Lower leg skin (tissue), 3 donors: ENCODE measurements at regions not wholly inside any gene's neighbourhood (a gene's known extent, or its start where the extent isn't known, plus 50 kb on each side); places are given as distances from the start of the nearest gene placed in this dataset.

Experiments used
- POLR2A ChIP-seq, 2 donors: fragments of 450-650 bp; IDR thresholded peaks; one replicate each; pipeline ENCODE4 v1.6.1; 2016 to 2017; ENCODE audit warnings: antibody characterized with exemption in 2 of 2, mild to moderate bottlenecking in 1 of 2, moderate library complexity in 1 of 2
- TF ChIP-seq, protein P1 (sequence below), 3 donors: fragments of 450-650 bp; IDR thresholded peaks; one replicate each; pipeline ENCODE4 v1.5.1; 2016; ENCODE audit warnings: antibody characterized with exemption in 3 of 3, mild to moderate bottlenecking in 3 of 3, moderate library complexity in 2 of 3

DNA sequence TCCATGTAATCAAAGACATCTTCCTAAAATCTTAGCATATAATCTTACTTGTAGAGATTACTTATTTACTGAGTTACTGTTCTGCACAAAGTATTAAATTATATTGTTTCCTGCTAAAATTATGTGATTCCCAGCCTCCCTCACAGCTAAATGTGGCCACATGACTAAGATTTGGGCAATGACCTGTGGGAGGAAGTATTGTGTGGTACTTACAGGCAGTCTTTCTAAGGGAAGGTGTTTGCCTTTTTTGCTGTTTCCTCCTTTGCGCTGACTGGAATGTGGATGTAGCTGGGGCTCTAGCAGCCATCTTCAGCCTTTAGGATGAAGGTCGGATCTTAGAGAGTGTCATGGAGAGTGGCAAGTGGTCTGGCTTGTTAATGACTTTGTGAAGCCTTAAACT is 146.3 kb upstream of the APCDD1 start:
- TF ChIP-seq, protein P1, sequence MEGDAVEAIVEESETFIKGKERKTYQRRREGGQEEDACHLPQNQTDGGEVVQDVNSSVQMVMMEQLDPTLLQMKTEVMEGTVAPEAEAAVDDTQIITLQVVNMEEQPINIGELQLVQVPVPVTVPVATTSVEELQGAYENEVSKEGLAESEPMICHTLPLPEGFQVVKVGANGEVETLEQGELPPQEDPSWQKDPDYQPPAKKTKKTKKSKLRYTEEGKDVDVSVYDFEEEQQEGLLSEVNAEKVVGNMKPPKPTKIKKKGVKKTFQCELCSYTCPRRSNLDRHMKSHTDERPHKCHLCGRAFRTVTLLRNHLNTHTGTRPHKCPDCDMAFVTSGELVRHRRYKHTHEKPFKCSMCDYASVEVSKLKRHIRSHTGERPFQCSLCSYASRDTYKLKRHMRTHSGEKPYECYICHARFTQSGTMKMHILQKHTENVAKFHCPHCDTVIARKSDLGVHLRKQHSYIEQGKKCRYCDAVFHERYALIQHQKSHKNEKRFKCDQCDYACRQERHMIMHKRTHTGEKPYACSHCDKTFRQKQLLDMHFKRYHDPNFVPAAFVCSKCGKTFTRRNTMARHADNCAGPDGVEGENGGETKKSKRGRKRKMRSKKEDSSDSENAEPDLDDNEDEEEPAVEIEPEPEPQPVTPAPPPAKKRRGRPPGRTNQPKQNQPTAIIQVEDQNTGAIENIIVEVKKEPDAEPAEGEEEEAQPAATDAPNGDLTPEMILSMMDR (IDR thresholded peaks at IDR 0.05): no peak
- TF ChIP-seq POLR2A (IDR thresholded peaks at IDR 0.05): no peak
